ENCODE measurements at regions not wholly inside any gene's neighbourhood (a gene's known extent, or its start where the extent isn't known, plus 50 kb on each side); places are given as distances from the start of the nearest gene placed in this dataset.
A peak's percentile ranks its signal among the peaks of the same experiment; 100 is the strongest.

DNA sequence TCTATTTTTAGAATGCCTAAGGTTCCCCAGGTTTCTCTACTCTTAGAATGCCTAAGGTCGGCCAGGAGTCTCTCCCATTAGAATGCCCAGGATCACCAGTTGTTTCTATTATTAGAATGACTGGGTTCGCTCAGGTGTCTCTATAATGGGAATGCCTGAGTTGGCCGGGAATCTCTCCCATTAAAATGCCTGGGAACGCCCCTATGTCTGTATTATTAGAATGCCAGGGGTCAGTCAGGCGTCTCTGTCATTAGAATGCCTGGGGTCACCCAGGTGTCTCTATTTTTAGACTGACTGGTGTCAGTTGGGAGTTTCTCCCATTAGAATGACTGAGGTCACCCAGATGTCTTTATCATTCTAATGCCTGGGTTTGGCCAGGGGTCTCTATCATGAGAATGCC lies 2252.5 kb downstream of the TP53TG3F start:
- H3K4me3 ChIP-seq, result no peak overlapping the region
- TF ChIP-seq, protein P1, sequence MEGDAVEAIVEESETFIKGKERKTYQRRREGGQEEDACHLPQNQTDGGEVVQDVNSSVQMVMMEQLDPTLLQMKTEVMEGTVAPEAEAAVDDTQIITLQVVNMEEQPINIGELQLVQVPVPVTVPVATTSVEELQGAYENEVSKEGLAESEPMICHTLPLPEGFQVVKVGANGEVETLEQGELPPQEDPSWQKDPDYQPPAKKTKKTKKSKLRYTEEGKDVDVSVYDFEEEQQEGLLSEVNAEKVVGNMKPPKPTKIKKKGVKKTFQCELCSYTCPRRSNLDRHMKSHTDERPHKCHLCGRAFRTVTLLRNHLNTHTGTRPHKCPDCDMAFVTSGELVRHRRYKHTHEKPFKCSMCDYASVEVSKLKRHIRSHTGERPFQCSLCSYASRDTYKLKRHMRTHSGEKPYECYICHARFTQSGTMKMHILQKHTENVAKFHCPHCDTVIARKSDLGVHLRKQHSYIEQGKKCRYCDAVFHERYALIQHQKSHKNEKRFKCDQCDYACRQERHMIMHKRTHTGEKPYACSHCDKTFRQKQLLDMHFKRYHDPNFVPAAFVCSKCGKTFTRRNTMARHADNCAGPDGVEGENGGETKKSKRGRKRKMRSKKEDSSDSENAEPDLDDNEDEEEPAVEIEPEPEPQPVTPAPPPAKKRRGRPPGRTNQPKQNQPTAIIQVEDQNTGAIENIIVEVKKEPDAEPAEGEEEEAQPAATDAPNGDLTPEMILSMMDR (IDR thresholded peaks at IDR 0.05), result no peak
- intact Hi-C loops (cut with DNase I), result no loop called here
- H3K4me1 ChIP-seq, result no peaks in the 10 kb centered on the region
- peaks cover 7 to 31% of the 10 kb centered on the region in 2 donors for H3K9me3 ChIP-seq
- H3K27me3 ChIP-seq, result no peaks in the 10 kb centered on the region
- no peak overlapping the region for H3K27ac ChIP-seq
- DNase-seq (ENCODE audit: low spot score in 2 of 2), result peak in 1 of 2 donors; percentile 18
- H3K36me3 ChIP-seq, result no peaks in the 10 kb centered on the region

DNA sequence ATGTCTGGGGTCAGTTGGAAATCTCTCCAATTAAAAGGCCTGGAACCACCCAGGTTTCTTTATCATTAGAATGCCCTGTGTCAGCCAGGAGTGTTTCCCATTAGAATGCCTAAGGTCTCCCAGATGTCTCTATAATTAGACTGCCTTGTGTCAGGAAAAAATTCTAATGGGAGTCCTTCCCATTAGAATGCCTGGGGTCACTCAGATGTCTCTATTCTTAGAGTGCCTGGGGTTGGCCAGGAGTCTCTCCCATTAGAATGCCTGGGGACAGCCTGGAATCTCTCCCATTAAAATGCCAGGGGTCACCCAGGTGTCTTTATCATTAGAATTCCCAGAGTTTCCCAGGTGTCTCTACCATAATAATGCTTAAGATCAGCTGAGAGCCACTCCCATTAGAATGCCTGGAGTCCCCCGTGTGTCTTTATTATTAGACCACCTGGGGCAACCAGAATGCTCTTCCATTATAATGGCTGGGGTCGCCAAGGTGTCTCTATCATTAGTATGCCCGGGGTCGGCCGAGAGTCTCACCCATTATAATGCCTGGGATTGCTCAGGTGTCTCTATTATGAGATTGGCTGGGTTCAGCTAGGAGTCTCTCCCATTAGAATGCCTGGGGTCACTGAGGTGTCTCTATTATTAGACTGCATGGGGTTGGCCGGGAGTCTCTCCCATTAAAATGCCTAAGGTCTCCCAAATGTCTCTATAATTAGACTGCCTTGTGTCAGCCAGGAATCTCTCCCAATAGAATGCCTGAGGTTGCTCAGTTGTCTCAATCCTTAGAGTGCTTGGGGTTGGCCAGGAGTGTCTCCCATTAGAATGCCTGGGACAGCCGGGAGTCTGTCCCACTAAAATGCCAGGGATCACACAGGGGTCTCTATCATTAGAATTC lies 2254.6 kb downstream of the TP53TG3F start:
- peak in 1 of 2 donors; percentile 12 for DNase-seq (ENCODE audit: low spot score in 2 of 2)
- intact Hi-C loops (cut with DNase I), result no loop called here
- Histone ChIP-seq H3K27ac (no peak overlapping the region), H3K27me3 (no peaks in the 10 kb centered on the region), H3K4me3 (no peak overlapping the region), H3K4me1 (no peaks in the 10 kb centered on the region), H3K36me3 (no peaks in the 10 kb centered on the region), H3K9me3 (peaks cover 7 to 31% of the 10 kb centered on the region in 2 donors)
- TF ChIP-seq, protein P1 (IDR thresholded peaks at IDR 0.05), result no peak

DNA sequence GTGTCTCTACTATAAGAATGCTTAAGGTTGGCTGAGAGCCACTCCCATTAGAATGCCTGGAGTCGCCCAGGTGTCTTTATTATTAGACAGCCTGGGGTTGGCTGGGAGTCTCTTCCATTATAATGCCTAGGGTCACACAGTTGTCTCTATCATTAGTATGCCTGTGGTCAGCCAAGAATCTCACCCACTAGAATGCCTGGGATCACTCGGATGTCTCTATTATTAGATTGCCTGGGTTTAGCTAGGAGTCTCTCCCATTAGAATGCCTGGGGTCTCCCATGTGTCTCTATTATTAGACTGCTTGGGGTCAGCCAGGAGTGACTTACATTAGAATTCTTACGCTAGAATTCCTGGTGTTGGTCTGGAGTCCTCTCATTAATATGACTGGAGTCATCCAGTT lies 2255.3 kb downstream of the TP53TG3F start:
- TF ChIP-seq, protein P1 (IDR thresholded peaks at IDR 0.05), result no peak
- Histone ChIP-seq H3K27me3 (no peaks in the 10 kb centered on the region), H3K9me3 (peaks cover 7 to 31% of the 10 kb centered on the region in 2 donors), H3K36me3 (no peaks in the 10 kb centered on the region), H3K4me1 (no peaks in the 10 kb centered on the region), H3K4me3 (no peak overlapping the region), H3K27ac (no peak overlapping the region)
- intact Hi-C loops (cut with DNase I), result no loop called here
- DNase-seq (ENCODE audit: low spot score in 2 of 2), result no peak

DNA sequence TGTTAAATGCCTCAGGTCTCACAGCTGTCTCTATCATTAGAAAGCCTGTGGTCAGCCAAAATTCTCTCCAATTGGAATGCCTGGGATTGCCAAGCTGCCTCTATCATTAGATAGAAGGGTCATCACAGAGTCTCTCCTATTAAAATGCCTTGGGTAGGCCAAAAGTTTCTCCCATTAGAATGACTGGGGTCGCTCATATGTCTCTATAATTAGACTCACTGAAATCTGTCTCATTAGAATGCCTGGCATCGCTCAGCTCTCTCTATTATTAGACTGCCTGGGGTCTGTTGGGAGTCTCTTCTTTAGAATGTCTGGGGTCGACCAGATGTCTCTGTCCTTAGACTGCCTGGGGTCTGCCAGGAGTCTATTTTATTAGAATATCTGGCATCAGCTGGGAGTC lies 2265.1 kb downstream of the TP53TG3F start:
- no peaks in the 10 kb centered on the region for H3K9me3 ChIP-seq
- H3K27ac ChIP-seq, result no peak overlapping the region
- TF ChIP-seq, protein P1 (IDR thresholded peaks at IDR 0.05), result no peak
- intact Hi-C loops (cut with DNase I), result no loop called here
- no peaks in the 10 kb centered on the region for H3K36me3 ChIP-seq
- no peak for DNase-seq (ENCODE audit: low spot score in 2 of 2)
- H3K4me1 ChIP-seq, result no peaks in the 10 kb centered on the region
- H3K27me3 ChIP-seq, result no peaks in the 10 kb centered on the region
- H3K4me3 ChIP-seq, result no peak overlapping the region

DNA sequence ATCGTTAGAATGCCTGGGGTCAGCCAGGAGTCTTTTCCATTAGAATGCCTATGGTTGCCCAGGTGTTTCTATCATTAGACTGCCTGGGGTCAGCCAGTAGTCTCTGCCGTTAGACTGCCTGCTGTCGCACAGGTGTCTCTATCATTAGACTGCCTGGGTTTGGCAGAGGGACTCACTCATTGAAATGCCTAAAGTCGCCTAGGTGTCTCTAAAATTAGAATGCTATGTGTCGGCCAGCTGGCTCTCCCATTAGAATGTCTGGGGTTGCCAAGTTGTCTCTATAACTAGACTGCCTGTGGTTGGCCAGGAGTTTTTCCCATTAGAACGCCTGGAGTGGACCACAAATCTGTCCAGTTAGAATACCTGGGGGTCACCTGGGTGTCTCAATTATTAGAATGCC lies 2266.5 kb downstream of the TP53TG3F start:
- TF ChIP-seq, protein P1 (IDR thresholded peaks at IDR 0.05), result no peak
- intact Hi-C loops (cut with DNase I), result no loop called here
- Histone ChIP-seq H3K4me3 (no peak overlapping the region), H3K27me3 (no peaks in the 10 kb centered on the region), H3K27ac (no peak overlapping the region), H3K9me3 (no peaks in the 10 kb centered on the region), H3K36me3 (no peaks in the 10 kb centered on the region), H3K4me1 (no peaks in the 10 kb centered on the region)
- peak in 1 of 2 donors; percentile 16 for DNase-seq (ENCODE audit: low spot score in 2 of 2)
